ENCODE measurements at regions not wholly inside any gene's neighbourhood (a gene's known extent, or its start where the extent isn't known, plus 50 kb on each side); places are given as distances from the start of the nearest gene placed in this dataset.

GRCh38 chr10:34918060-34918775, 103.1 kb upstream of the PARD3 start:
- no peak for DNase-seq (ENCODE audit: extremely low spot score, unreplicated experiment)
- Mint-ChIP-seq H3K4me1 (ENCODE audit: unreplicated experiment) (peaks cover 16% of the 10 kb centered on the region), H3K9me3 (peaks cover 4% of the 10 kb centered on the region), H3K27me3 (peaks cover 12% of the 10 kb centered on the region), H3K36me3 (no peaks in the 10 kb centered on the region), H3K27ac (no peak overlapping the region), H3K4me3 (peak overlapping the region; percentile 66)
- TF ChIP-seq CTCF (conservative IDR thresholded peaks at IDR 0.05), result no peak

DNA sequence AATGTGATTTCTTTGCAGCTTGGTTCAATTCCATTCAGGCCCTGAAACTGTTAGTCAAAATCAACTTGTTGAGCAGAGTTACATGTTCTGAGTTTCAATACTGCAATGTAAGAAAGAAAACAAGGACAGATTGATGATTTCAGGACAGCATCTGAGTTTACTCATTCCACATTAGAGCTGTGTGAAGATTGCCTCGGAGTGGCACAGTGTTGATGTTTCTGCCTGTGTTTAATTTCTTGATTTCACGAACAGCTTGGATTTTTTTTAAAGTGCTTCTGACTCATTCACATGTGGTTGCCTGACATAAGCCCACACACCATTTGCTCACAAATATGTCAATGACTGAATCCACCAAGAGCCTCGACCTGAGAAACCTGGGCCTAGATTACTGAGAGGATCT, 101.2 kb upstream of the PARD3 start:
- no peak for DNase-seq (ENCODE audit: extremely low spot score, unreplicated experiment)
- no peak overlapping the region for H3K27ac Mint-ChIP-seq
- no peak for TF ChIP-seq CTCF (conservative IDR thresholded peaks at IDR 0.05)

DNA sequence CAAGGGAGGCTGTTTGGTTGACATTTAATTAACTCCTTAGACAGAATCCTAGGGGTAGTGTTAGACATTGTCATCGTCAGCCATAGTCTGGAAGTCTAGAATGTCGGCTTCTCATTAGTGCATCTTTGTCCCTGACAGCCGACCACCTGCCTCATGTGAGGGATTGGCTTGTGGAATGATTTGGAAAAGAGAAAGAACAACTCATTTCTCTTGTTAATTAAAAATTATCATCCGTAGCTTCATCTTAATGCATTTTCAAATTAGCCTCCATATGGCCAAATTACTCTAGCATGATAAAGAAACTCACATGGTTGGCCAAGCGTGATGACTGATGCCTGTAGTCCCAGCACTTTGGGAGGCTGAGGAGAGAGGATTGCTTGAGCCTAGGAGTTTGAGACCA, 97.7 kb upstream of the PARD3 start:
- Mint-ChIP-seq H3K36me3 (no peaks in the 10 kb centered on the region), H3K4me1 (ENCODE audit: unreplicated experiment) (peaks cover 10% of the 10 kb centered on the region), H3K9me3 (no peaks in the 10 kb centered on the region), H3K4me3 (no peak overlapping the region), H3K27ac (no peak overlapping the region), H3K27me3 (no peaks in the 10 kb centered on the region)
- no peak for DNase-seq (ENCODE audit: extremely low spot score, unreplicated experiment)
- TF ChIP-seq CTCF (conservative IDR thresholded peaks at IDR 0.05), result no peak

More for the DNA sequence above, 101.2 kb upstream of the PARD3 start:
- Mint-ChIP-seq H3K36me3 (no peaks in the 10 kb centered on the region), H3K27me3 (peaks cover 12% of the 10 kb centered on the region), H3K9me3 (peaks cover 4% of the 10 kb centered on the region), H3K4me3 (no peak overlapping the region), H3K4me1 (ENCODE audit: unreplicated experiment) (peaks cover 16% of the 10 kb centered on the region)

GRCh38 chr10:34911661-34912205, 96.6 kb upstream of the PARD3 start:
- Mint-ChIP-seq H3K4me1 (ENCODE audit: unreplicated experiment) (peaks cover 13% of the 10 kb centered on the region), H3K27ac (no peak overlapping the region), H3K36me3 (no peaks in the 10 kb centered on the region), H3K9me3 (no peaks in the 10 kb centered on the region), H3K27me3 (no peaks in the 10 kb centered on the region), H3K4me3 (no peak overlapping the region)
- TF ChIP-seq CTCF (conservative IDR thresholded peaks at IDR 0.05), result no peak
- no peak for DNase-seq (ENCODE audit: extremely low spot score, unreplicated experiment)

GRCh38 chr10:34908481-34908880, 93.4 kb upstream of the PARD3 start:
- no peak overlapping the region for H3K4me3 Mint-ChIP-seq
- no peak for DNase-seq (ENCODE audit: extremely low spot score, unreplicated experiment)
- H3K4me1 Mint-ChIP-seq (ENCODE audit: unreplicated experiment), result peaks cover 33% of the 10 kb centered on the region
- peak overlapping the region; percentile 10 for H3K27ac Mint-ChIP-seq
- H3K9me3 Mint-ChIP-seq, result no peaks in the 10 kb centered on the region
- H3K36me3 Mint-ChIP-seq, result no peaks in the 10 kb centered on the region
- H3K27me3 Mint-ChIP-seq, result no peaks in the 10 kb centered on the region
- TF ChIP-seq CTCF (conservative IDR thresholded peaks at IDR 0.05), result no peak

All from type B pancreatic cell (in vitro differentiated cells).